Fibroblast of lung (primary cell): ENCODE measurements at regions not wholly inside any gene's neighbourhood (a gene's known extent, or its start where the extent isn't known, plus 50 kb on each side); places are given as distances from the start of the nearest gene placed in this dataset.

Experiments used
- DNase-seq, 2 donors: peaks; one replicate each; pipeline versions ENCODE4 v3.0.0 to v3.0.0-alpha.2; 2010; ENCODE audit warnings: low read depth in 2 of 2
- H2AFZ ChIP-seq: 2 replicates; pipeline ENCODE4 v1.5.1; 2012; ENCODE audit warnings: low read length, control low read depth, inconsistent platforms
- H3K27ac ChIP-seq: 2 replicates; pipeline ENCODE4 v1.5.1; 2011; ENCODE audit warnings: low read length, control low read depth; ENCODE audit not compliant: insufficient read depth
- H3K27me3 ChIP-seq: 2 replicates; pipeline ENCODE4 v1.5.1; 2011; ENCODE audit warnings: mild to moderate bottlenecking, low read length; ENCODE audit not compliant: control insufficient read depth, insufficient read depth
- H3K36me3 ChIP-seq: 2 replicates; pipeline ENCODE4 v1.5.1; 2011; ENCODE audit warnings: low read length; ENCODE audit not compliant: control insufficient read depth, insufficient read depth
- H3K4me1 ChIP-seq: 2 replicates; pipeline ENCODE4 v1.5.1; 2011; ENCODE audit warnings: low read length; ENCODE audit not compliant: control insufficient read depth, insufficient read depth; ENCODE audit errors: extremely low read depth
- H3K4me2 ChIP-seq: 2 replicates; pipeline ENCODE4 v1.5.1; 2011; ENCODE audit warnings: low read length, control low read depth; ENCODE audit not compliant: insufficient read depth; ENCODE audit errors: extremely low read depth
- H3K4me3 ChIP-seq, 4 experiments: fragments of 200-600 bp in 1 of 4; sonication (generic) in 1 of 4; replicated peaks in 1 of 4; 2 replicates each; pipeline ENCODE4 v1.5.1; 2011 to 2016; ENCODE audit warnings: low read length in 4 of 4, low read depth in 3 of 4, mild to moderate bottlenecking in 3 of 4, control low read depth in 2 of 4, inconsistent platforms in 1 of 4, mixed read lengths in 1 of 4; ENCODE audit not compliant: insufficient read depth in 1 of 4; ENCODE audit errors: control extremely low read depth in 1 of 4
- H3K79me2 ChIP-seq: 2 replicates; pipeline ENCODE4 v1.5.1; 2012; ENCODE audit warnings: mild to moderate bottlenecking, low read length, inconsistent platforms; ENCODE audit not compliant: control insufficient read depth, insufficient read depth
- H3K9ac ChIP-seq: 2 replicates; pipeline ENCODE4 v1.5.1; 2011; ENCODE audit warnings: mild to moderate bottlenecking, low read length, control low read depth; ENCODE audit not compliant: insufficient read depth
- H3K9me3 ChIP-seq: 2 replicates; pipeline ENCODE4 v1.5.1; 2012; ENCODE audit warnings: low read depth, low read length; ENCODE audit not compliant: control insufficient read depth, insufficient read depth
- H4K20me1 ChIP-seq: 2 replicates; pipeline ENCODE4 v1.5.1; 2011; ENCODE audit warnings: low read length; ENCODE audit not compliant: control insufficient read depth, insufficient read depth; ENCODE audit errors: extremely low read depth
- EZH2 ChIP-seq: IDR thresholded peaks from 2 replicates; pipeline ENCODE4 v1.5.1; 2012; ENCODE audit warnings: low read length, control low read depth, mild to moderate bottlenecking; ENCODE audit errors: missing control alignments
- TF ChIP-seq, protein P1 (sequence below), 2 donors: IDR thresholded peaks in 1 of 2; conservative IDR thresholded peaks in 1 of 2; 1 replicate in 1 of 2; 2 replicates in 1 of 2; pipeline ENCODE4 v1.5.1; 2011 to 2012; ENCODE audit warnings: low read length in 2 of 2, control low read depth in 1 of 2, inconsistent platforms in 1 of 2, low read depth in 1 of 2, mild to moderate bottlenecking in 1 of 2

DNA sequence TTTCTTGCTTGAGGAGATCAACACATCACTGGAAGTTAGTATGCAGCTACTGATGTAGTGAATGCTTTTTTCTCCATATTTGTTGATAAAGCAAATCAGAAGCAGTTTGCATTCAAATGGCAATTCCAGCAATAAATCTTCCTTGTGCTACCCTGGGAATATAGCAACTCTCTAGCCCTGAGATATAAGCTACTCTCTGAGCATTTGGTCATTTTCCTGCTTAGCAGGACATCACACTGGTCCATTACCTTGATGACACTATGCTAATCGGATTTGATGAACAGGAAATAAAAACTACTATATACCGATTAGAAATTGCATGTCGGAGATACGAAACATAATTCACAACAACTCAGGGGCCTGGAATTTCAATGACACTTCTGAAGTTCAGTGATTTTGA, 152.7 kb downstream of the CBLN2 start:
- Histone ChIP-seq H4K20me1 (no peaks in the 10 kb centered on the region), H3K4me1 (no peaks in the 10 kb centered on the region), H3K79me2 (no peaks in the 10 kb centered on the region), H3K27me3 (no peaks in the 10 kb centered on the region), H3K9ac (no peak overlapping the region), H3K4me3 (no peak overlapping the region), H3K9me3 (no peaks in the 10 kb centered on the region), H2AFZ (no peak overlapping the region), H3K27ac (no peak overlapping the region), H3K36me3 (no peaks in the 10 kb centered on the region), H3K4me2 (no peak overlapping the region)
- TF ChIP-seq EZH2, result no peak
- DNase-seq, result no peak

DNA sequence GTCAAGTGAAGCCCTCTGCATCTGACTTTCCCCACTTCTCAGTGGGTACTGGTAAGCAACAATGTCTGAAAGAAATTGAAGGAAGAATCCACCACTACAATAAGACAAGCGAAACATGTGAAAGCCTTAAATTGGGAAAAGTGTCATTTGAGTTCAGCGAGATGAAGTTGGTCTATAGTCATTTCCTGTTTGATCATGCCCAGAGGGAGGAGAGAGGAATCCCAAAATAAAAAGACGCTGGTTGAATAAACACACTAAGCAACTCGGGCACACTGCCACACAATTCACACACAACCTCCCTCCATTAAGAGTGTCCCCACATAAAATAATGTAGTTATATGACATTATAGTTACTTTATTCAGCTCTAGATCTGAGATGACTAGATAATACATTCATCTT, 166.1 kb downstream of the CBLN2 start:
- Histone ChIP-seq H3K4me2 (no peak overlapping the region), H3K36me3 (no peaks in the 10 kb centered on the region)
- no peak for DNase-seq

DNA sequence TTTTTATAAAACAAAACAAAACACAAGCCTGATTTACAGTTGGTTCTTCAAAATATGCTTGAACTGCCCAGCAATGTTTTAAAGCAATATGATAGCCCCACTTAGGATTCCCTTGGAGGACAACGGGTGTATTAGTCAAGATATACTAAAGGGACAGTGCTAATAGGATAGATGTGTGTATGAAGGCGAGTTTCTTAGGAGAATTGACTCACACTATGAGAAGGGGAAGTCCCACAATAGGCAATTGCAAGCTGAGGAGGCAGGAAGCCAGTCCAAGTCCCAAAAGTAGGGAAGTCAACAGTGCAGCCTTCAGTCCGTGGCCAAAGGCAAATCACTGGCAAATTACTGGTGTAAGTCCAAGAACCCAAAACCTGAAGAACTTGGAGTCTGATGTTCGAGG, 167.9 kb downstream of the CBLN2 start:
- Histone ChIP-seq H3K9ac (no peak overlapping the region), H3K9me3 (no peaks in the 10 kb centered on the region), H3K4me2 (no peak overlapping the region), H3K4me1 (no peaks in the 10 kb centered on the region), H3K79me2 (no peaks in the 10 kb centered on the region), H3K4me3 (no peak overlapping the region), H2AFZ (no peak overlapping the region), H3K27ac (no peak overlapping the region), H4K20me1 (no peaks in the 10 kb centered on the region), H3K36me3 (no peaks in the 10 kb centered on the region), H3K27me3 (no peaks in the 10 kb centered on the region)
- no peak for DNase-seq
- no peak for TF ChIP-seq EZH2
- TF ChIP-seq, protein P1, sequence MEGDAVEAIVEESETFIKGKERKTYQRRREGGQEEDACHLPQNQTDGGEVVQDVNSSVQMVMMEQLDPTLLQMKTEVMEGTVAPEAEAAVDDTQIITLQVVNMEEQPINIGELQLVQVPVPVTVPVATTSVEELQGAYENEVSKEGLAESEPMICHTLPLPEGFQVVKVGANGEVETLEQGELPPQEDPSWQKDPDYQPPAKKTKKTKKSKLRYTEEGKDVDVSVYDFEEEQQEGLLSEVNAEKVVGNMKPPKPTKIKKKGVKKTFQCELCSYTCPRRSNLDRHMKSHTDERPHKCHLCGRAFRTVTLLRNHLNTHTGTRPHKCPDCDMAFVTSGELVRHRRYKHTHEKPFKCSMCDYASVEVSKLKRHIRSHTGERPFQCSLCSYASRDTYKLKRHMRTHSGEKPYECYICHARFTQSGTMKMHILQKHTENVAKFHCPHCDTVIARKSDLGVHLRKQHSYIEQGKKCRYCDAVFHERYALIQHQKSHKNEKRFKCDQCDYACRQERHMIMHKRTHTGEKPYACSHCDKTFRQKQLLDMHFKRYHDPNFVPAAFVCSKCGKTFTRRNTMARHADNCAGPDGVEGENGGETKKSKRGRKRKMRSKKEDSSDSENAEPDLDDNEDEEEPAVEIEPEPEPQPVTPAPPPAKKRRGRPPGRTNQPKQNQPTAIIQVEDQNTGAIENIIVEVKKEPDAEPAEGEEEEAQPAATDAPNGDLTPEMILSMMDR (conservative IDR thresholded peaks at IDR 0.05 in 1 of 2, IDR thresholded peaks at IDR 0.05 in 1 of 2; ENCODE audit: low read depth in 1 of 2, low read length in 2 of 2), result no peak

More for the DNA sequence above, 166.1 kb downstream of the CBLN2 start:
- H2AFZ ChIP-seq, result no peak overlapping the region
- H3K27ac ChIP-seq, result no peak overlapping the region
- no peak overlapping the region for H3K4me3 ChIP-seq
- H3K9ac ChIP-seq, result no peak overlapping the region
- TF ChIP-seq, protein P1 (conservative IDR thresholded peaks at IDR 0.05 in 1 of 2, IDR thresholded peaks at IDR 0.05 in 1 of 2; ENCODE audit: low read depth in 1 of 2, low read length in 2 of 2), result no peak
- no peak for TF ChIP-seq EZH2
- no peaks in the 10 kb centered on the region for H3K4me1 ChIP-seq
- no peaks in the 10 kb centered on the region for H4K20me1 ChIP-seq
- no peaks in the 10 kb centered on the region for H3K9me3 ChIP-seq
- no peaks in the 10 kb centered on the region for H3K27me3 ChIP-seq
- no peaks in the 10 kb centered on the region for H3K79me2 ChIP-seq
